ENCODE measurements at regions not wholly inside any gene's neighbourhood (a gene's known extent, or its start where the extent isn't known, plus 50 kb on each side); places are given as distances from the start of the nearest gene placed in this dataset.

GRCh38 chr7:437329-438251 is 82.1 kb downstream of the PDGFA start:
- no peaks in the 10 kb centered on the region for H3K27me3 ChIP-seq (ENCODE audit: control insufficient read depth, extremely low read depth, insufficient read depth, low read length)
- DNase-seq (ENCODE audit: low read depth, low spot score) (no peak), FAIRE-seq (no peak)
- no peak overlapping the region for H2AFZ ChIP-seq (ENCODE audit: control insufficient read depth, low read length)
- H3K9me1 ChIP-seq (ENCODE audit: control insufficient read depth, extremely low read depth, insufficient read depth, low read length): peaks cover 3% of the 10 kb centered on the region
- TF ChIP-seq EZH2 (IDR thresholded peaks at IDR 0.05; ENCODE audit: low read length) (no peak), CTCF (optimal IDR thresholded peaks at IDR 0.05 in 1 of 3, IDR thresholded peaks at IDR 0.05 in 1 of 3, conservative IDR thresholded peaks at IDR 0.05 in 1 of 3; ENCODE audit: extremely low read depth in 1 of 3, insufficient read depth in 2 of 3, low read length in 3 of 3) (no peak)
- no peaks in the 10 kb centered on the region for H3K79me2 ChIP-seq (ENCODE audit: control insufficient read depth, insufficient read depth, low read length)
- peaks cover 2% of the 10 kb centered on the region for H3K9me3 ChIP-seq (ENCODE audit: control insufficient read depth, low read depth, low read length)
- H3K4me3 ChIP-seq (ENCODE audit: control insufficient read depth in 2 of 3, extremely low read depth in 1 of 3, insufficient read depth in 2 of 3, low read depth in 1 of 3, low read length in 3 of 3): no peak overlapping the region
- H4K20me1 ChIP-seq (ENCODE audit: control insufficient read depth, extremely low read depth, insufficient read depth, low read length): no peaks in the 10 kb centered on the region
- dilution Hi-C loops (cut with MboI; ENCODE audit: extremely low pct_ligation_motif_present, low sequenced_read_pairs): no loop called here
- H3K4me2 ChIP-seq (ENCODE audit: control insufficient read depth, extremely low read depth, insufficient read depth, low read depth, low read length): no peak overlapping the region
- H3K4me1 ChIP-seq (ENCODE audit: control insufficient read depth, extremely low read depth, insufficient read depth, low read length): peaks cover 16% of the 10 kb centered on the region
- no peak overlapping the region for H3K9ac ChIP-seq (ENCODE audit: control insufficient read depth, extremely low read depth, insufficient read depth, low read length)
- H3K27ac ChIP-seq (ENCODE audit: control insufficient read depth, insufficient read depth, low read length): no peak overlapping the region
- no peaks in the 10 kb centered on the region for H3K36me3 ChIP-seq (ENCODE audit: control insufficient read depth in 2 of 2, extremely low read depth in 1 of 2, insufficient read depth in 2 of 2, low read length in 2 of 2)

- H3K9me1 ChIP-seq (ENCODE audit: control insufficient read depth, extremely low read depth, insufficient read depth, low read length): peaks cover 3% of the 10 kb centered on the region
- peaks cover 16% of the 10 kb centered on the region for H3K4me1 ChIP-seq (ENCODE audit: control insufficient read depth, extremely low read depth, insufficient read depth, low read length)
- H2AFZ ChIP-seq (ENCODE audit: control insufficient read depth, low read length): no peak overlapping the region
- no peaks in the 10 kb centered on the region for H3K27me3 ChIP-seq (ENCODE audit: control insufficient read depth, extremely low read depth, insufficient read depth, low read length)
- H3K27ac ChIP-seq (ENCODE audit: control insufficient read depth, insufficient read depth, low read length): no peak overlapping the region
- TF ChIP-seq EZH2 (IDR thresholded peaks at IDR 0.05; ENCODE audit: low read length): no peak
- dilution Hi-C loops (cut with MboI; ENCODE audit: extremely low pct_ligation_motif_present, low sequenced_read_pairs): no loop called here
- no peak overlapping the region for H3K4me3 ChIP-seq (ENCODE audit: control insufficient read depth in 2 of 3, extremely low read depth in 1 of 3, insufficient read depth in 2 of 3, low read depth in 1 of 3, low read length in 3 of 3)
- FAIRE-seq (no peak), DNase-seq (ENCODE audit: low read depth, low spot score) (no peak)
- H3K36me3 ChIP-seq (ENCODE audit: control insufficient read depth in 2 of 2, extremely low read depth in 1 of 2, insufficient read depth in 2 of 2, low read length in 2 of 2): no peaks in the 10 kb centered on the region
- H3K4me2 ChIP-seq (ENCODE audit: control insufficient read depth, extremely low read depth, insufficient read depth, low read depth, low read length): no peak overlapping the region
- no peaks in the 10 kb centered on the region for H3K79me2 ChIP-seq (ENCODE audit: control insufficient read depth, insufficient read depth, low read length)
- H3K9ac ChIP-seq (ENCODE audit: control insufficient read depth, extremely low read depth, insufficient read depth, low read length): no peak overlapping the region
- peaks cover 2% of the 10 kb centered on the region for H3K9me3 ChIP-seq (ENCODE audit: control insufficient read depth, low read depth, low read length)
- H4K20me1 ChIP-seq (ENCODE audit: control insufficient read depth, extremely low read depth, insufficient read depth, low read length): no peaks in the 10 kb centered on the region
Observed at GRCh38 chr7:438361-438760, 81.3 kb downstream of the PDGFA start.

Data from keratinocyte (primary cell).